WI38 (cell line): ENCODE measurements at regions not wholly inside any gene's neighbourhood (a gene's known extent, or its start where the extent isn't known, plus 50 kb on each side); places are given as distances from the start of the nearest gene placed in this dataset.

Experiments
- H3K4me3 ChIP-seq: 2 replicates; pipeline ENCODE4 v1.5.1; 2011; ENCODE audit warnings: low read depth, mild to moderate bottlenecking, control low read depth, low read length
- TF ChIP-seq, protein P1 (sequence below): IDR thresholded peaks from 2 replicates; pipeline ENCODE4 v1.5.1; 2012; ENCODE audit warnings: low read depth, mild to moderate bottlenecking, control low read depth, low read length

DNA sequence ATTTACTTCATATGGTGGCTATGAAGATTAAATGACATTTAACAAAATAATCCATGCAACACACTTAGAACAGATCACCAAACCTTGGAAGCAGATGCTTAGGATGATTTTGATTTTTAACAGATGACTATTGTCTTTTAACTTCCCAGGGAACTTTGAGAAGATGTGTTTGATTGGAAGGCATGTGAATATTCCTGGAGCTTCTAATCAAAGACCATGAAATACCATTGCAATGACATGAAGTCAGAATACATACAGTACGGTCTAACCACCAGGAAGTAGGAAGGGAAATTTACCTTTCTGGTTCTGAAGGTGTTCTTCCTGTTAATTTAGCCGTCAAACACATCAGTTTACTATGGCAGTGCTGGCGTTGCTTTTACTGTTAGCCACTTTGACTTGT, 414.9 kb downstream of the TMEM114 start:
- TF ChIP-seq, protein P1, sequence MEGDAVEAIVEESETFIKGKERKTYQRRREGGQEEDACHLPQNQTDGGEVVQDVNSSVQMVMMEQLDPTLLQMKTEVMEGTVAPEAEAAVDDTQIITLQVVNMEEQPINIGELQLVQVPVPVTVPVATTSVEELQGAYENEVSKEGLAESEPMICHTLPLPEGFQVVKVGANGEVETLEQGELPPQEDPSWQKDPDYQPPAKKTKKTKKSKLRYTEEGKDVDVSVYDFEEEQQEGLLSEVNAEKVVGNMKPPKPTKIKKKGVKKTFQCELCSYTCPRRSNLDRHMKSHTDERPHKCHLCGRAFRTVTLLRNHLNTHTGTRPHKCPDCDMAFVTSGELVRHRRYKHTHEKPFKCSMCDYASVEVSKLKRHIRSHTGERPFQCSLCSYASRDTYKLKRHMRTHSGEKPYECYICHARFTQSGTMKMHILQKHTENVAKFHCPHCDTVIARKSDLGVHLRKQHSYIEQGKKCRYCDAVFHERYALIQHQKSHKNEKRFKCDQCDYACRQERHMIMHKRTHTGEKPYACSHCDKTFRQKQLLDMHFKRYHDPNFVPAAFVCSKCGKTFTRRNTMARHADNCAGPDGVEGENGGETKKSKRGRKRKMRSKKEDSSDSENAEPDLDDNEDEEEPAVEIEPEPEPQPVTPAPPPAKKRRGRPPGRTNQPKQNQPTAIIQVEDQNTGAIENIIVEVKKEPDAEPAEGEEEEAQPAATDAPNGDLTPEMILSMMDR, result no peak
- no peak overlapping the region for H3K4me3 ChIP-seq

DNA sequence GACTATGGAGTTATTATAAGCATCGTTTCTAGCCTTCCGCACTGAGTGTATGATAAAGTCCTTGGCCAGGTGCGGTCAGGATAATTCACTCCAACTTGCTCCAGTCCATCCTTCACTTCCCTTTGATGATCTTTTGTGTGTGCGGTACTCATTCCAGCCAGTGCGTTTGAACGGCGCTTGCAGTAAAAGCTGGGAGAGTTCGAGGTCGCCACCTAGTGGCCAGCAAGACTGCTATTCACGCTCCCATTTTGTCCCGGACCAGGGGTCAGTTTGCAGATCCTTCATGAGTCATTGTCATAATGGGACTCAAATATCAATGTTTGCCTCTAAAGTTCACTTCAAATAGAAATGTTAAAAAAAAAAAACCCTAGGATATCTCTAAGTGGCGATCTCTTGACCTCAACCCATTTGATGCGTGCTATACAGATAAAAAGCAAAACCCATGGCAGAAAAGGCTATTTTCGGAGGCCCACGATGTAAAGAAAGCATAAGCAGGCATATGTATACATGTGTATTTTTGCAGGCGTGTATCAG, 417.1 kb downstream of the TMEM114 start:
- TF ChIP-seq, protein P1, result peak; percentile 39
- no peak overlapping the region for H3K4me3 ChIP-seq

DNA sequence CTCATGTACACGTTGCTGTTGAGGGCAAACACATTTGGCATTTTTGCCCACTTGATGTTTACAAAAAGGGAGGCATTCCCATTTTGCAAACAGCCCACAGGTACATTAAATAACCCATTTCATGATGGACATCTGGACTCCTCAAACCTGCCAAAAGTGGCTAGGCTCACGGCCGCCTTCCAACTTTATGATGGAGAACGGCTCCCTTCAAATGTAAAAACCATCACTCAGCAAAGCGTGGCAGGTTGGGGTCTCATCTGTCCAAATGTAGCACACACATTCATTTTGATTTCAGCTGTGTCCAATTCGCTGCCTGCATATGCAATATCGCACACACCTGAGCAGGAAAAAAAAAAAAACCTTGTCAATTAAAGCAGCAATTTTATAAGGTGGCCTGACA, 417.8 kb downstream of the TMEM114 start:
- no peak overlapping the region for H3K4me3 ChIP-seq
- TF ChIP-seq, protein P1, result no peak

DNA sequence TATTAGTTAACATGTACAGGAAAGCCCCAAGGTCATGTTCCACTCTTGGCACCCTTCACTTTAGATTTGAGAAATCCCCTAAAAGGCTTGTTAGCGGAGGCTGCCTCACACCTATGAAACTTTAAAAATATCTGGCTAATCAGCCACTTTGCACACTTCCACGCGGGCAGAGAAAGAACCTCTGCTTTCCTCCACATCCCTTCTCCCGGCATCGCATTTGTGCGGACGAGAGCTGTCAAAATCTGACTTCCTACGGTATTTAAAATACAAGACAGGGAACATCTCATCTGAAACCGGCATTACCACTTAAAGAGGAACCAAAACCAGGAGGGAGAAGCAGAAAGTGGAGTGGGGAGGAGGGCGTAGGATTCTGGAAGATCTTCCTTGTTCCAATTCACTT, 422.3 kb downstream of the TMEM114 start:
- H3K4me3 ChIP-seq, result no peak overlapping the region
- TF ChIP-seq, protein P1, result no peak

DNA sequence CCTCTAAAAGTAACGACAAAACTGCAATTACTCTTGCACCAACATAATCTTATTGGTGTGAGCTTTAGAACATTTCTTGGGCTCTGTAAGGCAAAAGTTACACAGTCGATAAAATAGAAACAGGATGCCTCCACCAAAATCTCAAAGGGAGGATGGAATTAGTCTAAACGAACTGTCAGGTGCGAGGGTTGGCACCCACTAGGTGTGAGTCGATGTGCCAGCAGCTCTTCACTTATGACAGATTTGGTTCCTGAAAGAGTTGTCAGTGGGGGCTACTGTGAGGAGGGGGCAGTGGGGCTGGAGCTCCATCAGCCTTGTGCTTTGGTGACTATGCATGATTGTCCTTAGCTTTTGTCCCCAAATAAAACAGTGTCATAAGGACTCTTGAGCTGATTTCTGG, 422.9 kb downstream of the TMEM114 start:
- TF ChIP-seq, protein P1, result no peak
- no peak overlapping the region for H3K4me3 ChIP-seq

DNA sequence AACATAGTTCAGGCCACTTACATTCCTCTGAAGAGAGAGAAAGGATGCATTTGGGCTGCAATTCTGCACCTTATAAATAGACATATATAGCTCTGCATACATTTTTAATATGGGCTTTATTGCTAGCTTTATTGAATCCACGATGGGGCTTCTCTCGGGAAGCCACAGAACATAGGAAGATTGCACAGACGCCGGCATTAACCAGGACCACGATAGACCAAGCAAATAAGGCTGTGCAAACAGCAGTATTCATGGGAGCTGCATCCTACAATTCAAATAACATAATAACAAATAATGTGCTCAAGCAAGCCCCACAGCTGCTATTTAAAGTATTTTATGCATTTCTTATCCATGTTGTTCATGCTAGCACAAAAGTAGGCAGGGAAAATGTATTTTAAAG, 432.3 kb downstream of the TMEM114 start:
- H3K4me3 ChIP-seq, result no peak overlapping the region
- TF ChIP-seq, protein P1, result no peak

DNA sequence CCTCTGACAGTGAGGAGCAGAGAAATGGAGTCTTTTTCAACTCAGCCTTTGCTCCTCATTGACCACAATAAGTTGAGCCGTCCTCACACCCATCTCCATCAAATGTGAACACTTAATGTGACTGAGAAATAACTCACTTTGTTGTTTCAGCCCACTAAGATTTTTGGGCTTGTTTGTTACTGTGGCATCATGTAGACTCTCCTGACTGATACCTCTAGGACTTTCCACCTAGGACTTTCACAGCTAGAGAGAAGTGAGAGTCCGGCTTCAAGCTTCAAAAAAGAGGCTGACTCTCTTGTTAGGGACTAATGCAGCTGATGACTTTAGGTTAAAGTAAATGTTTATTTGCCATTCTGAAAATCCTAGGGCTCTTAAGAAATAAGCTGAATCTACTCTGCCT, 435.0 kb downstream of the TMEM114 start:
- no peak overlapping the region for H3K4me3 ChIP-seq
- TF ChIP-seq, protein P1, result no peak
